ENCODE measurements at regions not wholly inside any gene's neighbourhood (a gene's known extent, or its start where the extent isn't known, plus 50 kb on each side); places are given as distances from the start of the nearest gene placed in this dataset.
"Not testable (repeated sequence)": the region's sequence is repeated elsewhere in the genome, so short reads cannot be mapped to it uniquely, and the experiment has no call there.

GRCh38 chr11:86167499-86168164 is 76.9 kb upstream of the EED start:
- DNase-seq (ENCODE audit: low read depth), result no peak

- DNase-seq (ENCODE audit: low read depth), result not testable (repeated sequence)
Observed at GRCh38 chr11:86166287-86166686, 78.3 kb upstream of the EED start.

GRCh38 chr11:86164106-86164505 is 80.4 kb upstream of the EED start:
- no peak for DNase-seq (ENCODE audit: low read depth)

GRCh38 chr11:86163221-86163876 is 81.2 kb upstream of the EED start:
- peak; percentile 21 for DNase-seq (ENCODE audit: low read depth)

GRCh38 chr11:86162239-86162638 is 82.3 kb upstream of the EED start:
- DNase-seq (ENCODE audit: low read depth), result peak; percentile 86

GRCh38 chr11:86161837-86162236 is 82.7 kb upstream of the EED start:
- DNase-seq (ENCODE audit: low read depth), result no peak

GRCh38 chr11:86161336-86161735 is 83.2 kb upstream of the EED start:
- no peak for DNase-seq (ENCODE audit: low read depth)

- DNase-seq (ENCODE audit: low read depth), result peak; percentile 56
Observed at GRCh38 chr11:86160541-86161149, 83.9 kb upstream of the EED start.

GRCh38 chr11:86159581-86159891 is 85.0 kb upstream of the EED start:
- DNase-seq (ENCODE audit: low read depth), result no peak

- DNase-seq (ENCODE audit: low read depth), result no peak
Observed at GRCh38 chr11:86158704-86159580, 85.6 kb upstream of the EED start.

- no peak for DNase-seq (ENCODE audit: low read depth)
Observed at GRCh38 chr11:86157797-86158378, 86.7 kb upstream of the EED start.

GRCh38 chr11:86156397-86156955 is 87.6 kb upstream of the PICALM start:
- no peak for DNase-seq (ENCODE audit: low read depth)

GRCh38 chr11:86155200-86155844 is 86.4 kb upstream of the PICALM start:
- no peak for DNase-seq (ENCODE audit: low read depth)

- no peak for DNase-seq (ENCODE audit: low read depth)
Observed at GRCh38 chr11:86153439-86153838, 84.6 kb upstream of the PICALM start.

- DNase-seq (ENCODE audit: low read depth), result no peak
Observed at GRCh38 chr11:86152901-86153300, 84.0 kb upstream of the PICALM start.

GRCh38 chr11:86152006-86152862 is 83.3 kb upstream of the PICALM start:
- peak; percentile 90 for DNase-seq (ENCODE audit: low read depth)

- peak; percentile 96 for DNase-seq (ENCODE audit: low read depth)
Observed at GRCh38 chr11:86151174-86152005, 82.5 kb upstream of the PICALM start.

- DNase-seq (ENCODE audit: low read depth), result peak; percentile 44
Observed at GRCh38 chr11:86150847-86151173, 81.9 kb upstream of the PICALM start.

- DNase-seq (ENCODE audit: low read depth), result no peak
Observed at GRCh38 chr11:86149792-86150191, 80.9 kb upstream of the PICALM start.

All from HT1080 (cell line).